IPS-NIHi11 (cell line): ENCODE measurements at regions not wholly inside any gene's neighbourhood (a gene's known extent, or its start where the extent isn't known, plus 50 kb on each side); places are given as distances from the start of the nearest gene placed in this dataset.

Experiments
- DNase-seq: peaks from one replicate; pipeline ENCODE4 v3.0.0; 2012; ENCODE audit warnings: mixed read lengths, low spot score

DNA sequence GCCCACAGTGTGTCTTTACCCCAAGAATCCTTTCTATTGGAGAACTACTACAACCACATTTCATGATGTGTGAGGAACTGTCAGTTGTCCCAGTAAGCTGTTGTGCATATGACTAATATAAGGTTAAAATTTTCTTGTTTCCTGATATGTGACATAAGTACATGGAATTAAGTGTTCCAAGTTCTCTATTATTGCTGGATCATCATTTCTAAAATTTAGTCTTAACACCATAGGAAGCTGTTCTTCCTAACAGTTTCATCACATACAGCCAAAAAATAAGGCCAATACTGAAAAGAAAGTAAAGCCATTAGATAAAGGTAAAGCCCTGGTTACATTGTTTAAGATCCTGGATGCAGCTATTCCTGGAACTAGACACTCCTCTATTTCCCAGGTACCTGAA is 620.9 kb upstream of the CDH8 start:
- DNase-seq: no peak

DNA sequence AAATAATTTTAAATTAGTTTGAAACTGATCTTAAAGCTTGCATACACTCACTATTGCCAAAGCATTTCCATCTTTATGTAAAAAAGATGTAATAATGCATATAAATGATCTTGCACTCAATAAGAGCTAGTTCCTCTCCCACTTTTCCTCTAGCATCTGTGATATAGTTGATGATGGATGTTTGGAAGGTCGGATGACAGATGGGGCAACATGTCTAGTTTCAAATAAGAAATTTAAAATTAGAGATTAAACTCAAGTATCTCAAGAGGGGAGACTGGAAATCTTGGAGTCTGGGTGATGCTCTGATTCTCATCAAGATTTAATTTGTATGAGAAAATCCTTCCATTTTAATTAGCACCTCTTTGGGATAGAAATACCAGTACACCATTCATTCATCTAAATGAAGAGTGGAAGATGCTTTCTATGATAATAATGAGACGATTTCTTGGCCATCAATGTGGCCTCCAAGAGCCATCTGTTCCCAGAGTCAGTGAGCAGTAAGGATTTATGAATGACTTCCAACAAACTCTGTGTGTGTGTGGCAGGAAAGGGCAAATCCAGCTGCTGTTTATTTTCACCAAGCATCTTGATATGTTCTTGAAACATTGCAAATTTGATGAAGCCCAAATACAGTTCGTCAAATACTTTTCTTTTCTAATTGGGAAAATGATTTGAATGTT is 616.3 kb upstream of the CDH8 start:
- no peak for DNase-seq

DNA sequence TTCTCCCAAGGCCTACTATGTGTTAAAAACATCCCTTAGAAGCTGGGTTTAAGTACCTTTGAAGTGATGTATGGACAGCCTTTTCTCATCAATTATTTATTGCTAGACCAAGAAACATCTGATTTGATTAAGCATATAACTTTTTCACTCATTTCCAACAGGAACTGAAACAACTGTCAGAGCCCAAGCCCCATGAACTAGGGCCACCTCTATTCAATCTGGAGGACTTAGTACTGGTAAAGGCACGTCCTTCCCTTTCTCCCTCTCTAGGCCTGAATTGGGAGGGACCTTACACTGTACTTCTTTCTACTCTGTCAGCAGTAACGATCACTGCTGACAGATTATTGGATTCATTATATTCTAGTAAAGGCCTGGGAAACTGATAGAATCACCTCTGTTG is 612.0 kb upstream of the CDH8 start:
- no peak for DNase-seq

DNA sequence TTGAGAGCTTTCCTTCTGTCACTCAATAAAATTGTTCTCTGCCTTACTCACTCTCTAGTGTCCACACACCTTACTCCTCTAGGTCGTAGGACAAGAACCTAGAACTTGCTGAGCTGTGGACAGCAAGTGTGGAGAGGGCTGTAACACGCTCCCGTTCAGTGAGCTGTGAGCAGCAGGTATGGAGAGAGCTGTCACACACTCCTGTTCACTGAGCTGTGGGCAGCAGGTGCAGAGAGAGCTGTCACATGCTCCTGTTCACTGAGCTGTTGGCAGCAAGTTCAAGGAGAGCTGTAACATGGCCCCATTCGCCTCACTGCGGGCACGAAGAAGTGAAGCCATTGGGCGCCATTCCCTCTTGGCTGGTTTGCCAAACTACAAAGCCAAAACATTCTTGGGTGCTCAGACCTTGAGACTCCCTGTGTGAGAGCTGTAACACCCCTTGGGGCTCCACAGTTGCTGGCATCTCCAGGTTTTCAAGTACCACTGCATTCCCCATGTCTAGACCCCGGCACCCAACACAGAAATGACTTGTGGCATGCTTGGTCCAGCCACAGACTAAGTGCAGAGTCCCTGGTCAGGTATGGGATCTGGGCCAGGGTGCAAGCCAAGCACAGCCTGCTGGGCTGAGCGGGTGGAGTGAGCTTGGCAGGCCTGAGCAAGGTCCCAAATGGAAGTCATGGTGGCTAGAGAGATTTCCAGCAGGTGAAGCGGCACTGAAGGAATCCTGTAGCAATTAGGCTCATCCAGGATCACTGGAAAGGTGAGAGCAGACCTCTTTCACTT is 608.0 kb upstream of the CDH8 start:
- no peak for DNase-seq

DNA sequence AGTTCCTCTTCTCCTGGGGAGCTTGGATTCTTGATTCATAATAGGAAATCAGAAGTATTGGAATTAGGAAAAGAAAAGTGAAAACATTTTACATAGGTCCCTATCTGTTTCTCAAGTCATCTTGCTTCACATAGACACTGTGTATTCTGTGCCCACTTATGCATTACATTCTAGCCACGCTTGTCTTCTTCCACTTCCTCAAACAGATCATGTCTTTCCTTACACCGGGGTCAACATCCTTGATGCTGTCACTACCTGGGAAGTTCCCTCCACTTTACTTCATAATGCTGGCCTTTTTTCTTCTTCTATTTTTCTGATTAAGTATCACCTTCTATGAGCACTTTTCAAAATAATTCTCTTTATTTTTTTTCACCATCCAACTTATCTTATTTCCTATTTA is 606.4 kb upstream of the CDH8 start:
- DNase-seq: no peak

DNA sequence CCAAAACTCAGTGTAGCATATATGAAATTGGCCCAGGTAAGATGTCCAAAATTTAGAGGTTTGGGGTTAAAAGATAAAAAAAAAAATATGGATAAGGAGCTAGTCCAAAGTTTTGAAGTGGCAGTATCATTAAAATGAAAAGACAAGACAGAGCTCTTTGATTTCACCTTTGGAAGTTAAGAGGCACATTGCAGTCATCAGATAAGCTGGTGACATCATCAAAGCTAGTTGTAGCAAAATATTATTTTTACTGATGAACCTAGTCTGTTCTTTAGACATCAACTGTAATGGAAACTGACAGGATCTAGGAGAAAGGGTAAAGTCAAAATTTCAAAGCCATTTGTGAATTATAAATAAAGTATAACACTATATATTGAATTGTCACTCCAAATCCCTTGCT is 603.7 kb upstream of the CDH8 start:
- no peak for DNase-seq

DNA sequence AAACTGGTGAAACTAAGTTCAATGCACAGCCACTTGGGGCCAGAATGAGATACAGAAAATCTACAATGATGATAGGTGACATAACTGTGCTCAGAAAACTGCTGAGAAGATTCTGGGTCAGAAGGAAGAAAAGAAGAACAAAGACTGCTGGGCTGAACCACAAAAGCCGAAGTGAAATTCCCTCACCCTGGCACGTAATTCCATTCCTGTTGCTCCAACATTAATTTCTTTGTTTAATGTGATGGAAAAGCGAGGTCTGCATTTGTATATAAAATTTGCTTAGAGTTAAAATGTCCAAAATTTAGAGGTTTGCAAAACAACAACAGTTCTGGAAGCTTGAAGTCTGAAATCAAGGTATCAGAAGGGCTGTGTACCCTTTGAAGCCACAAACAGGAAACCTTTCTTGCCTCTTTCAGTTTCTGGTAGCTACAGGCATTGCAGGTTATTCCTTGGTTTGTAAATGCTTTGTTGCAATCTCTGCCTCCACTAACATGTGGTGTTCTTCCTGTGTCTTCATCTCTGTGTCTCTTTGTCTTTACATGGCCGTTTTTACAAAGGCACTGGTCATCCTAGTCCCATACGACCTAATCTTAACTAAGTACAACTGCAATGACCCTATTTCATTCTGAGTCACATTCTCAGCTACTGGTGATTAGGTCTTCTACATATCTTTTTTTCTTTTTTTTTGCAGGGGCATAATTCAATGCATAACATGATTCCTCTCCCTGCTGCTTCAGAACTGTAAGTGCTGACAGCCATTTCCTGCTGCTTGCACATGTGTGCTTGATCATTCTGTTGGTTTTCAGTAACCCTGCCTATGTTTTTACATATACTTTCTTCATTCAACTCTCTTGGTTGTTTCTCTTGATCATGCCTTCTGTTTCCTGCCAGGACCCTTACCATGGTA is 603.0 kb upstream of the CDH8 start:
- no peak for DNase-seq

DNA sequence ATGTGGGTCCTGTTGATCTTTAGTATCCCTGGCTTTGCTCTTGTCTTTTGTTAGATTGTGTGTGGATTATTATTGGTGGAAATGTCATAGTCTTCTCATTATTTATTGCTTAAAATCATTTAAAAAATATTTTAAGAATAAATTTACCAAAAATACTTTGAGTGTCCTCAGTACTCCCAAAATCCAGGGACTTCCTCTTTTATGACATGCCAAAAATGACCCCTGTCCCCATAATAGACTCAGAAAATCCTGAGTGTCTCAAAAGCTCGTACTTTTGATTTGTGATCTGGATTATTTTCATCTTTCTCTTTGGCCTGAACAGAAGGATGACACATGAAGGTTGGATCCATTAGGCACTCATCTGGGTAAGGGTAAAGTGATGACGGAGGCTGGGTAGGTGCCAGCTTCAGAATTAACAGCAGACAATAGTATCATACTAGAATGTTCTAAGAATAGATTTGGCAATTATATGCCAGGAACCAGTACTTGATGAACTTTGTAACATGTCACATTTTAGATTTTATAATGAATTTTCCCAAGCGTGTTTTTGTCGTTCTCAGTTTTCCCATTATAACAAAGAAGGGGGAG is 602.2 kb upstream of the CDH8 start:
- DNase-seq: no peak

DNA sequence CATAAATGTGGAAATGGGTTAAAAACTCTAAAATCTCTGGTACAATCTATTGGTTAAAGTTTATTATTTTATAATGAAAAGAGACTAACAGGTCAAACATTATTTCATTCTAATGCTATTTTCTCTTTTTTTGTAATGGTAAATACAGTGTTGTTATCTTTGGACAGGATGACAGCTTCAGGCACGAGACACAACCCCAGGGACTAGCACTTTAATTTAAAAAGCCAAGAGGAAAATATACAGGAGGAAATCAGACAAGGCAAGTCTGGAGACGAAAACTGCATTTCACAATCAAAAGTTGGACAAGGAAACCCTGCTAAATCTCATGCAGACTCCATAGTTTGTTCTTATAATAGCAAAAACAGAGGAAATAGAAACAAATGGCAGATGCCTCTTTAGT is 589.1 kb upstream of the CDH8 start:
- DNase-seq: no peak

DNA sequence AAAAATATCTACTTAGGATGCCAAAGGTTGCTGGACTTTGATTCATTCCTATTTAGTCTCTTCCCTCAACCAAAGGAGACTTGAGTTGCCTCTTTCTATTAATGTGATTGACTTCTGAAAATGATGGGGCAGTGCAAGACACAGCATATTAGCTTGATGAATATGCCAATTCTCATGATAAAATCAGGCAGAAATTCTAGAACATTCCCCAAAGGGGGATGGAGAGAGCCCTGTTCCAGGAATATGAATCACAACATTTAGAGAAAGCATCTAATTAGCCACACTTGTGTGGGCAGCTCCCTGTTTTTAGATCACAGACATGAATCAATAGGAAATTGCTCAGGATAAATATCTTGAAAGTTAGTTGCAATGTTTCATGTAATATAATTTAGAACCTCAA is 584.0 kb upstream of the CDH8 start:
- DNase-seq: no peak

DNA sequence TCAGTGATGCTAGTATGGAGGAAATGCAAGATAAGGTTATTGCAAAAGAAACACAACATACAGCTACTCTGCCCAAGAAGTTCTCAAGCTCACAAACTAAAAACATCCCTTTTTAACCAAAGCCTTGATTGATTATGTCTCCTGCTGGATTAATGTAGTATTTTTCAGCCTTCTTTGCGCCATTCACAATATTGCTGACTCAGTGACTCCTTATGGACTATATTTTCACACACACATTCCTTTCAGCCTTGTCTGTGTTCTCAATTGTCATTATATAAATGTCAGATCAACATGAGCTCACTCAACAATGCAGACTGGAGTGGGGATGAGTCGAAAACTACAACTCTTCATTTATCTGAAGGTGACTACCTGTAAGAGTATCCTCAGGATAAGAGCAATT is 579.3 kb upstream of the CDH8 start:
- DNase-seq: no peak

DNA sequence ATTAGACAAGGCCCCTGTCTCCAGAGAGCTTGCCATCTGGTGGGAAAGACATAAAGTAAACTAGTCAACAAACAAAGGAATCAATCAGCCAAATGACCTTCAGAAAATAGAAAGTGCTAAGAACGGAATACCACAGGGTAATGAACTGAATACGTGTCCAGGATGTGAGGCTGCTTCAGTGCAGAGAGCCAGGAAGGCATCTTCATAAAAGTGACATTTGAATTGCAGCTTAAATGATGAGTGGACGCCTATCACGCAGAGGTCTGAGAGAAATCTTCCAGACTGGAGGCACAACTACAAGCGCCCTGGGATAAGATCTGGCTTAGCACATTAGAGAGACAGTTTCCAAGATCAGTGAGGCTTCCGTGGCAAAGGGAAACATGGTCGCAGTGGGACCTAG is 574.1 kb upstream of the CDH8 start:
- DNase-seq: no peak

DNA sequence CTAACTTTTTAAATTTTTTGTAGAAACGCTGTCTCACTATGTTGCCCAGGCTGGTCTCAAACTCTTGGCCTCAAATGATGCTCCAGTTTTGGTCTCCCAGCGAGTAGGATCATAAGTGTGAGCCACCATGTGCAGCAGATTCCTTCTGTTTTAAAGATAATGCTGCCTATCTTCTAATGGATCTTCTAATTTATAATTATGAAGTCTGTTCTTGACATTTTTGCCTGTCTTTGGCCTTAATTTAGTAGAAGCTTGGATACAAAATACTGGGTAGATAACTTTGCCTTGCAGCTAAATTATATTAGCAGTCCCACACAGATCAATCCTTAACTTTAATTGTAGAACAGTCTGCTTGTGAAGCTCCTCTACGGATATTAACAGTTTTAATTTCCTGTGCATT is 566.6 kb upstream of the CDH8 start:
- DNase-seq: no peak

DNA sequence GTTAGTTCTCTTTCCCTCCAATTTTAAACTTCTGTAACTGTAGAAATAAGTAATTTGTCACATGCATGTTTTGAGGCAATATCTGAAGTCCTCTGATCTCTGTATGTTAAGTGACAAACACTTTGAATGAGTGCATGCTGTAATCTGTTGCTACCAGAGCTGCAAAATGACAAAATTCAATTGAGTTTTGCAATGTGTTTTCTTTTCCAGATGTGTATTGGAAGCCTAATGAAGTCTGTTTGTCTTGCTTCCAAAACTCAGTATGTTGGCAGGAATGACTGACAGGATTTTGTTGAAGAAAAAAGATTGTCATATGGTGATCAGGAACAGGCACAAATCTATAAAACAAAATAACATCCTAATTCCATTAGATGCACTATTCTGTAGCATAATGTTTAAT is 561.6 kb upstream of the CDH8 start:
- DNase-seq: no peak

DNA sequence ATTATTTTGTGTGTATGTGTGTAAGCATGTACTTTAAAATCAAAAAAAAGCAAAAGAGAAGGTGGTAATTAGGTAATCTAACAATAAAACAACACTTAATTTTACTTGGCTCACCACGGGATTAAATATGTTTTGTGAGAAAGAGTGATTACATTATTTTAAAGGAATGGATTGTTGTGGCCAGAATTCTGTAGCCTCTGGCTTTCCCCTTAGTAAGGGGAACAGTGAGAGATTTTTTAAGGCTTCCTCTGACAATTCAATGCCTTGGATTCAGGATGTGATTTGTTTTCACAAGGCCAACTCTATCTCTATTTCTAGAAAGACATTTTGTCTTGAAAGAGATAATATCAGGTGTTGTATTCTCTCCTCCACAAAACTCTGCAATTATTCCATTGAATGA is 560.3 kb upstream of the CDH8 start:
- DNase-seq: no peak

DNA sequence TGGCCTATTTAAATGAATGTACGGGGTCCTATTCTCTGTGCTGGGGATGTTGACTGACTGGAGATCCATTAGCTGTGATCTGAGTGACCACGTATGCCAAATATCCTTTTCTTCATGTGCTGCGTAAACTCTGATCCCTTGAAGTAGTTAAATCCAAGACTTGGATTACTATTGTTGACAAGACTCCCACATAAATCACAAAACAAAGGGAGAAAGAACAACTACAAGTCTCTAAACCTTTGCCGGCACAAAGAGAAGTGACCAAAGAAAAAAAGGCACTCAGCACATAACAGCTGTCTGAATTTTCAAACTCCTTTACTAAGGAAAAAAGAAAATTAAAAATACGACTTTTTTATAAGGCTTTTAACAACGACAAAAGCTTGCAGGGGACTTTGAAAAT is 559.9 kb upstream of the CDH8 start:
- DNase-seq: no peak

DNA sequence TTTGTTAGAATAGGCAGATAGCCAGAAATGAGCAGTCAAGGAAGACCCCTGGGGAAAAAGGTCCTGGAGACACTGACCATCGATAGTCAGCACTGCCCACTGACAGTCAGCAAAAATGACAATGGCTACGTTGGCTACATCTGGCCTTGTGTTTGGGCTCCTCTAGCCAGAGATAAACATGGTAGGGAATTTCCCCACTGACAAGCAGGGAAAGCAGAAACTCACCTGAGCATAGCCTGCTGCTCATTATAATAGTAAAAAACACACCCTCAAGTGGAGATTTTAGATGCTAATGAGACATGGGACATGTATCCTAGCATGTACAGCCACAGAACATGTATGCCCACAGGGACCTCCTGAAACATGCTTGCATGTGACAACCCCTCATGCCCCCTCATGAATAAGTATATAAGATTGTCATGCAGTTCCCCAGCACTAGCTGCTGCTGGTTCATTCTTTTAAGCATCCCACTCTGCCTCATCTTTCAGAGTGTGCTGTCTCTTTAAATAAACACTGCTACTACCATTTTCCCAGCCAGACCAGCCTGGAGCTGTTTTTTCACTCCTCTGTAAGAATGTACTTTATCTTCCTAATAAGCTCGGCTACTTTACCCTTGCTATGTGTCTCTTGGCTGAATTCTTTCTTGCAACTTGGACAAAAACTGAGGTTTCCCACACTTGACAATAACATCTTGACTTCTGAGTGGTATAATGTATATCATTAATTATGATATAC is 550.1 kb upstream of the CDH8 start:
- DNase-seq: no peak

DNA sequence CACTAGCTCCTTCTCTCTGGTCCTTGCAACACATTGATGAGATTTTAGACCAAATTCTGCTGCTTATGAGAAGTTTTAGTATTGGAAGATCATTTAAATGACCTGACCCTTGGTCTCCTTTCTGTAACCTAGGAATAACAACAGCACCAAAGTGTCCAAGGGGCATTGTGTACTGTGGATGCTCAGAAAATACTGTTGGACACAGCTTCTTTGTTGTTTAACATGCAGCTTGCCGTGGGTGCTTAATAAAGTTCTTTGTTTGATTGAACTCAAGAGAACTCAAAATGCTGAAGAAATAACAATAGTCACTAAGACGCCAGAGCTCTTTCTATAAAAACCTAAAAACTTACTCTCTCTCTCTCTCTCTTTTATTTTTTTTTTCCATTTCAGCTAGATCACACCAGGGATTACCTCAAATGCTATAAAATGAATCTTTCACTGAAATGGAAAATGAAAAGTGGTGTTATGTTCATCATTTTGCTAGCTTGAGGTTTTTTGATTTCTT is 548.9 kb upstream of the CDH8 start:
- no peak for DNase-seq

DNA sequence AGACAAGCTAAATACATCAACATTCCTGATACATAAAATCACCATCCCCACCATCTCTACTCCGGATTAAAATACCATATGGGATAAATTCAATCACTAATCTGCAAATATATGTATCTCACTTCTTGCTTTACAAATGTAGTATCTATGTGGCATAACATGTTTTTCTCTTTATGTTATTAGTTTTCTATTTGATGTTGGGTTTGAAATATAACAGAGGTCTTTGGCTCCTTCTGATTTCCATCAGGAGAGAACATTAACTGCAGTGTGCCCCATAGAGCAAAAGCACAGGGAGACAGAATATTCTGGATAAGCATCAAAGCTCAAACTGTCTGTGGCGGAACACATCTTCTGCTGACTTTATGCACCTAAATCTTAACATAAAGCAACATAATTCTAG is 547.2 kb upstream of the CDH8 start:
- no peak for DNase-seq

DNA sequence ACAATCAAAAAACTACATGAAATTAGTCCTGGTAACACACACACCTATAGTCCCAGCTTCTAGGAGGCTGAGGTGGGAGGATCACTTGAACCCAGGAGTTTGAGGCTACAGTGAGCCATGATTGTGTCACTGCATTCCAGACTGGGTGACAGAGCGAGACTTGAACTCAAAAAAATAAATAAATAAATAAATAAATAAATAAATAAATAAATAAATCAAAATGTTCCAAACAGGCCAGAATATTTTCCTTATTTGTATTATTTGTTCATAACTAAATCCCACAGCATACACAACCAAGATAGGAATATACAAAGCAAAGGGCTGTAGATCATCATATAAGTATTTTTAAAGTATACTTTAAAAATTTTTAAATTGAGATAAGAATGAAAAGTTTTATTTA is 537.2 kb upstream of the CDH8 start:
- DNase-seq: no peak

DNA sequence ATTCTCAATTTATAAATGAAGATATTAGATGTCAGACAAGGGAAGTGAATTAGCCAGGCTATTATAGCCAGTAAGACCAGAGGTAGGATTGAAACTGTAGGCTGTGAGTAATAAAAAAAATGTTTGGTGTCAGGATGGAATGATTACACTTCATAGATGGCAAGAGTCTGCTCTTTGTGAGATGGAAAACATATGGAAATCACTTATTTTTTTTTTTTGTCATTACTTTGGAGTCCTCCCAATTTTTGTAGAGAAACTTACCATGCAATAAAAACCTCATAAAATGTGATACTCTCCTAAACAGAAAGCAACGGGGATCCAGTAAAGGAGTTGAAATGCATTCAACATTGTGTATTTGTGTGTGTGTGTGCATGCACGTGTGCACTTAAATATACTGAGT is 532.7 kb upstream of the CDH8 start:
- no peak for DNase-seq

DNA sequence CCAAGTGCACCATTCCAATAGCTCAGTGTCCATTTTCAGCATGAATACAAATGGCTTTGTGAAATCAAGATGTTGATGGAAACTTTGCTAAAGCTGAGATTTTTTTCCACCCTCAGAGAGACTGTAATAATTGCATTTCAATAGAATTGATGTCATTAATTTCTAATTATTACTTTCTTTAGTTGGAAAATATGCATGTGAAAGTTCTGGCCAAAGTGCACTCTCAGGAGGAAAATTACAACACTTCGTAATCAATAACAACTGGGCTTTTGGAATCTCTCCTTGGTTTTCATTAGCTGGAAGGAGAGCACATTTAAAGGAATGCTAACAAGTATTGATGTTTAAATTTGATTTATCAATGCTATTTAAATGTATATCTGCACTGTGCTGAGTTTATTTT is 529.5 kb upstream of the CDH8 start:
- DNase-seq: no peak
